ENCODE measurements at regions not wholly inside any gene's neighbourhood (a gene's known extent, or its start where the extent isn't known, plus 50 kb on each side); places are given as distances from the start of the nearest gene placed in this dataset.

DNA sequence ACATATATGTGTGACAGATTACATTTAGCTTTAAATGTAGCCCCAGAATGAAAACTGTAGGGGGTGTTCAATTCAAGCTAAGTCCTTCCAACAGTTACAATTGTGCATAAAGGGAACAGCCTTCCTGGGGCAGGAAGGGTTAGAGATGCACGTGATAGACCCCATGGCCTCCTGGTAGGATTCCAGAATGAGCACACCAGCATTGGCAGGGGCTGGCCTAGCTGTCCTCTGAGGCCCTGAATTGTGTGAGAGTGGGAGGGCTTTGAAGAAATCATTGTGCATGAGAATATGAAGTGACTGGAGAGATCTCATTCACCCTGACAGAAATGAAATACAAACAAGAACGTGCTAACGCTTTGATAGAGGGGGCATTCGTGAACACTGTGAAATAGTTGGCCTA, 663.8 kb upstream of the KLF4 start:
- Histone ChIP-seq H3K4me1 (ENCODE audit: insufficient read depth, low read length) (peaks cover 15% of the 10 kb centered on the region), H3K9me2 (replicated peaks; ENCODE audit: low read length) (no peaks in the 10 kb centered on the region), H3K79me2 (ENCODE audit: low read length) (no peaks in the 10 kb centered on the region), H3K9me3 (ENCODE audit: low read length) (no peaks in the 10 kb centered on the region), H3K27me3 (ENCODE audit: low read length) (no peaks in the 10 kb centered on the region), H3F3A (ENCODE audit: low read length, unreplicated experiment) (no peaks in the 10 kb centered on the region), H3K36me3 (ENCODE audit: low read depth, low read length) (no peaks in the 10 kb centered on the region), H2AFZ (ENCODE audit: low read length) (no peak overlapping the region), H4K20me1 (ENCODE audit: low read length) (no peaks in the 10 kb centered on the region), H3K4me2 (ENCODE audit: low read length) (no peak overlapping the region), H3K9ac (ENCODE audit: low read length) (no peak overlapping the region), H3K4me3 (ENCODE audit: low read length) (no peak overlapping the region), H3K27ac (ENCODE audit: low read length) (no peak overlapping the region)
- intact Hi-C loops (cut with micrococcal nuclease): loop anchor here (10.0 kb wide), 1 partner anchor 669 kb away; the partner anchor contains the start of gene KLF4
- no TSS peak for BruUV-seq (replicated peaks)
- CTCF ChIA-PET: no interaction called here
- TF ChIP-seq, protein P1, sequence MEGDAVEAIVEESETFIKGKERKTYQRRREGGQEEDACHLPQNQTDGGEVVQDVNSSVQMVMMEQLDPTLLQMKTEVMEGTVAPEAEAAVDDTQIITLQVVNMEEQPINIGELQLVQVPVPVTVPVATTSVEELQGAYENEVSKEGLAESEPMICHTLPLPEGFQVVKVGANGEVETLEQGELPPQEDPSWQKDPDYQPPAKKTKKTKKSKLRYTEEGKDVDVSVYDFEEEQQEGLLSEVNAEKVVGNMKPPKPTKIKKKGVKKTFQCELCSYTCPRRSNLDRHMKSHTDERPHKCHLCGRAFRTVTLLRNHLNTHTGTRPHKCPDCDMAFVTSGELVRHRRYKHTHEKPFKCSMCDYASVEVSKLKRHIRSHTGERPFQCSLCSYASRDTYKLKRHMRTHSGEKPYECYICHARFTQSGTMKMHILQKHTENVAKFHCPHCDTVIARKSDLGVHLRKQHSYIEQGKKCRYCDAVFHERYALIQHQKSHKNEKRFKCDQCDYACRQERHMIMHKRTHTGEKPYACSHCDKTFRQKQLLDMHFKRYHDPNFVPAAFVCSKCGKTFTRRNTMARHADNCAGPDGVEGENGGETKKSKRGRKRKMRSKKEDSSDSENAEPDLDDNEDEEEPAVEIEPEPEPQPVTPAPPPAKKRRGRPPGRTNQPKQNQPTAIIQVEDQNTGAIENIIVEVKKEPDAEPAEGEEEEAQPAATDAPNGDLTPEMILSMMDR (conservative IDR thresholded peaks at IDR 0.05; ENCODE audit: low read depth, low read length): no peak
- no peak for TF ChIP-seq EZH2phosphoT487 (IDR thresholded peaks at IDR 0.05; ENCODE audit: borderline replicate concordance, low read length)
- TF ChIP-seq EZH2 (IDR thresholded peaks at IDR 0.05; ENCODE audit: low read length, unreplicated experiment): no peak
- POLR2A ChIA-PET (ENCODE audit: unreplicated experiment): no interaction called here
- ATAC-seq (no peak), DNase-seq (no peak)

DNA sequence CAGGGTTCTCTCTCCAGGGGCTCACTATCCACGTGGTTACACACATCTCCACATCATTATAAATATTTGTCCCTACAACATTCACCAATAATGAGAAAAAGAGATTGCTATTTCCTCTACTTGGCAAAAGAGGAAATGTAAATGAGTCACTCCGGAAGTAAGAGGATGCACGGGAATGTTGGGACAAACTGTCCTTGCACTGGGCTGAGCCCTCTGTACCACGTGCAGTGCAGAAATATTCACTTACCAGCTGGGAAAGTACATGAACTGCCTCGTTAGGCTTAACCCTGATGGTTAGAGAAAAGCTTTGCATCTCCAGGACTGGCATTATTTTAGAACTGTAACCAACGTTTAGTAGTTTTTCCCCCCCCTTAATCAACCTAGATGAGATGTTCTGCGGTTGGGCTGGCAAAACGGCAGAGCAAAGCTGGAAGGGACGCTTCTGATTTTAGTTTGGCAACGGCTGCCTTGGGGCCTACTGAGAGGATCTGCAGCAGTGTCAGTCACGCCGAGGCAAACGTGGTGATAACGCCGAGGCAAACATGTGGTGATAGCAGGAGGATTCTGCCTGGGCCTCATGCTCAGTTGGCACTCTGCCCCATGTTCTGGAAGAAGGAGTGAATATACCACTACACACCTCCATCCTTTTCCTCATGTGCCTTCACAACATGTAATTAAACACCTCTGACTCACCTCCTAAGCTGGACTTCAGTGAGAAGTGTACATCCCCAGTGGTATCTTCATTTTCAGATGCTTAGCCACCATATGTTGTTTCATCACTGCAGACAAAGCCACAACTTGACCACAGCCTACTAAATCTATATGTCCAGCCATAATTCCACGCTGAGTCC, 661.4 kb upstream of the KLF4 start:
- Histone ChIP-seq H3K79me2 (ENCODE audit: low read length) (no peaks in the 10 kb centered on the region), H3K36me3 (ENCODE audit: low read depth, low read length) (no peaks in the 10 kb centered on the region), H3K9ac (ENCODE audit: low read length) (no peak overlapping the region), H3K27ac (ENCODE audit: low read length) (no peak overlapping the region), H3K9me3 (ENCODE audit: low read length) (no peaks in the 10 kb centered on the region), H3F3A (ENCODE audit: low read length, unreplicated experiment) (no peaks in the 10 kb centered on the region), H4K20me1 (ENCODE audit: low read length) (no peaks in the 10 kb centered on the region), H3K4me2 (ENCODE audit: low read length) (no peak overlapping the region), H3K9me2 (replicated peaks; ENCODE audit: low read length) (no peaks in the 10 kb centered on the region), H3K4me3 (ENCODE audit: low read length) (no peak overlapping the region), H3K4me1 (ENCODE audit: insufficient read depth, low read length) (peaks cover 3% of the 10 kb centered on the region), H3K27me3 (ENCODE audit: low read length) (no peaks in the 10 kb centered on the region), H2AFZ (ENCODE audit: low read length) (no peak overlapping the region)
- ATAC-seq: no peak; the same call in 1 of the 2 replicates
- TF ChIP-seq EZH2phosphoT487 (IDR thresholded peaks at IDR 0.05; ENCODE audit: borderline replicate concordance, low read length): no peak
- TF ChIP-seq EZH2 (IDR thresholded peaks at IDR 0.05; ENCODE audit: low read length, unreplicated experiment): no peak
- TF ChIP-seq, protein P1 (conservative IDR thresholded peaks at IDR 0.05; ENCODE audit: low read depth, low read length): no peak
- ChIA-PET CTCF (no interaction called here), POLR2A (ENCODE audit: unreplicated experiment) (no interaction called here)
- intact Hi-C loops (cut with micrococcal nuclease): loop anchor here (10.0 kb wide), 1 partner anchor 666 kb away; the partner anchor contains the start of gene KLF4
- no TSS peak for BruUV-seq (replicated peaks)
- no peak for DNase-seq

DNA sequence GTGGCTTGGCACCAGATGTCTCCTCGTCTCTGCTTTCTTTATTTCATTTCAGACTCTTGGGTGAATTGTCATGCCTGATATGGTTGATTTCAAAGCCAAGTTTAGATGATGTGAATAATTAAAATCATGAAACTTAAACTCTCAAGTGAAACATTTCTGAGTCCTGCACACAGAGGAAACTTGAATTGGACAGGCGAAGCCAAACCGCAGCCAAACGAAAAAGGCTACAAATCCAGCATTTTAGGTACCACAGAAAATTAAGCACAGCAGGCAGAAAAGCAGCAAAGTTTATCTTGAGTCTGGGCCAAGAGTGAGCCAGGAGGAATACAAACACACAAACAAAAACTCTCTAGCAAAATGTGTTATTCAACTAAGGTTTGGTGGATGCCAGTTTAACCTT, 659.8 kb upstream of the KLF4 start:
- Histone ChIP-seq H3K79me2 (ENCODE audit: low read length) (no peaks in the 10 kb centered on the region), H2AFZ (ENCODE audit: low read length) (no peak overlapping the region), H3K4me1 (ENCODE audit: insufficient read depth, low read length) (no peaks in the 10 kb centered on the region), H3K9me3 (ENCODE audit: low read length) (no peaks in the 10 kb centered on the region), H3K27ac (ENCODE audit: low read length) (no peak overlapping the region), H3K9me2 (replicated peaks; ENCODE audit: low read length) (no peaks in the 10 kb centered on the region), H3F3A (ENCODE audit: low read length, unreplicated experiment) (no peaks in the 10 kb centered on the region), H3K4me3 (ENCODE audit: low read length) (no peak overlapping the region), H3K9ac (ENCODE audit: low read length) (no peak overlapping the region), H4K20me1 (ENCODE audit: low read length) (no peaks in the 10 kb centered on the region), H3K36me3 (ENCODE audit: low read depth, low read length) (no peaks in the 10 kb centered on the region), H3K27me3 (ENCODE audit: low read length) (no peaks in the 10 kb centered on the region), H3K4me2 (ENCODE audit: low read length) (no peak overlapping the region)
- no peak for TF ChIP-seq EZH2phosphoT487 (IDR thresholded peaks at IDR 0.05; ENCODE audit: borderline replicate concordance, low read length)
- TF ChIP-seq, protein P1 (conservative IDR thresholded peaks at IDR 0.05; ENCODE audit: low read depth, low read length): no peak
- no peak for TF ChIP-seq EZH2 (IDR thresholded peaks at IDR 0.05; ENCODE audit: low read length, unreplicated experiment)
- DNase-seq (no peak), ATAC-seq (no peak)
- CTCF ChIA-PET: no interaction called here
- POLR2A ChIA-PET (ENCODE audit: unreplicated experiment): no interaction called here
- intact Hi-C loops (cut with micrococcal nuclease): no loop called here
- BruUV-seq (replicated peaks): no TSS peak
